ENCODE measurements at regions not wholly inside any gene's neighbourhood (a gene's known extent, or its start where the extent isn't known, plus 50 kb on each side); places are given as distances from the start of the nearest gene placed in this dataset.
"Not testable (repeated sequence)": the region's sequence is repeated elsewhere in the genome, so short reads cannot be mapped to it uniquely, and the experiment has no call there.

- TF ChIP-seq CTCF (IDR thresholded peaks at IDR 0.05 in 2 of 3, conservative IDR thresholded peaks at IDR 0.05 in 1 of 3; ENCODE audit: borderline replicate concordance in 1 of 3, insufficient read depth in 1 of 3, low read depth in 2 of 3, low read length in 2 of 3); POLR2A (IDR thresholded peaks at IDR 0.05; ENCODE audit: borderline replicate concordance, extremely low read depth, insufficient read depth, insufficient read length); REST (IDR thresholded peaks at IDR 0.05; ENCODE audit: low read depth); POLR2AphosphoS5 (IDR thresholded peaks at IDR 0.05; ENCODE audit: low read depth, low read length); SP1 (IDR thresholded peaks at IDR 0.05; ENCODE audit: low read depth); ZNF274 (IDR thresholded peaks at IDR 0.05; ENCODE audit: low read depth, low read length); EGR1 (IDR thresholded peaks at IDR 0.05; ENCODE audit: low read depth); RAD21 (IDR thresholded peaks at IDR 0.05; ENCODE audit: low read depth): not testable (repeated sequence)
These were observed 326.3 kb downstream of the CACNA1B start for GRCh38 chr9:138203872-138204271.
